ENCODE measurements at regions not wholly inside any gene's neighbourhood (a gene's known extent, or its start where the extent isn't known, plus 50 kb on each side); places are given as distances from the start of the nearest gene placed in this dataset.

DNA sequence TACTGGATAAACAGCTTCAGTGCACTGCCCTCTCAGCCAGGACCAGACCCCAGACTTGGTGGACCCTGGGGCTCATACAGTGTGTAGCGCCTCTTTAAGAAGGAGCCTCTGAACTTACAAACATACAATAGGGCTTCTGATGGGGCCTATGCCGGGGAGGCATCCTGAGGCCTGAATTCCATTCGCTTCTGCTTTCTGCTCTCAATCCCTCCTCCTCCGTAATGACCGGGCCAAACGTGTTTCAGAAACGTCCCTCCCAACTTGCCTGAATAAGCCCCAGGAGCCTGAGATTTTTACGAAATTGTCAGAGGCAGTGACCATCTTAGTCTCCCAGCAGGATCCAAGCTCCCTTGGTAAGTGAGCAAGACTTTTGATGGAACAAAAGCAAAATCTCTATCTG is 128.1 kb upstream of the BOD1 start:
- no peak for DNase-seq

DNA sequence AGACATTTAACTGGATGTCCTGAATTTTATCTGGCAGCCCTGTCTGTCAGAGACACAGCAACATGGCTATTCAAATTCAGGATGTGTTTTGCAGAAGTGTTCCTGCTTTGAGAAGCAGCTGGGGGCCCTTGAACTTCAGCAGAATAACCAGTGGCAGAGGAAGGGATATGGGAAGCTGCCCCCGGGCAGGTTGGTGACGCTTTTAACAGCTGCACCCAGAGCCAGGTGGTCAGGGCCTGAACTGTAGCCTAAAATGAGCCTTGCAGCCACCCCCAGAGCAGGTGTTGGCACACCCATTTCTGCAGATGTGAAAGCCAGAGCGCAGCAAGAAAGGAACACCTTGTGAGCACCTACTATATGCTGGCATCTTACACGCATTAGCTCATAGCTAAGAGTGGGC is 128.7 kb upstream of the BOD1 start:
- DNase-seq = peak; percentile 87

DNA sequence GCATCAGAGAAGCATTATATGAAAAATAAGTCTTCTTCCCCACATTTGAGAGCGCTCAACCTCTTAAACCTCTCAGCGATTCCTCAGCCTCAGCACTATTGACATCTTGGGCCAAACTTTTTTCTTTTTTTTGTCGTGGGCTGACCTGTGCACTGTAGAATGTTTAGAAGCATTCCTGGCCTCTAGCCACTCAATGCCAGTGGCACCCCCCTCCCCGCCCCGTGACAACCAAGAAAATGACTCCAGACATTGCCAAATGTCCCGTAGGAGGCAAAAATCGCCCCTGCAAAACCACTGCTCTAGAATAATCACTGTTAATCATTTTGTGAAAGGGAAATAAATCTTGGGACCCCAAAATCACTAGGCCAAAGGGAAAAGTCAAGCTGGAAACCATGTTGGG is 129.1 kb upstream of the BOD1 start:
- no peak for DNase-seq

DNA sequence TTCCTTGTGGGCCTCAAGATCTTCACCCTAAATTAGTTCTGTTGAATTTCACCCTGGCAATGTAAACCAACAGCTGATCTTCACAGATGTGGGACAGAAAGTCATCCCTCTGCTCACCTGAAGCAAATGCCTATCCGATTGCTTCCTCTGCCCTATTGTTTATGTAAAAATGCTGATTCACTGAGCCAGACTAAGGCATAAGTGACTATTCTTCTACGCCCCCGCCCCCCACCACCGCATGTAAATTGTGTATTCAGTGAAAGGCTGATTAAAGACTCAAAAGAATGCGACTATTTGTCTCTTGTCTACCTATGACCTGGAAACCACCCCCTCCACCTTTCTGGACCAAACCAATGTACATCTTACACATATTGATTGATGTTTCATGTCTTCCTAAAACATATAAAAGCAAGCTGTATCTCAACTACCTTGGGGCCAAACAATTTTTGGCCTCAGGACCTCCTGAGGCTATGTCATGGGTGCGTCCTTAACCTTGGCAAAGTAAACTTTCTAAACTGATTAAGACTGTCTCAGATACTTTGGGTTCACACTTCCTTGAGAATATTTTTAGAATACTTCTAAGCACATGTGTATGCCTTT is 129.7 kb upstream of the BOD1 start:
- peak; percentile 54 for DNase-seq

DNA sequence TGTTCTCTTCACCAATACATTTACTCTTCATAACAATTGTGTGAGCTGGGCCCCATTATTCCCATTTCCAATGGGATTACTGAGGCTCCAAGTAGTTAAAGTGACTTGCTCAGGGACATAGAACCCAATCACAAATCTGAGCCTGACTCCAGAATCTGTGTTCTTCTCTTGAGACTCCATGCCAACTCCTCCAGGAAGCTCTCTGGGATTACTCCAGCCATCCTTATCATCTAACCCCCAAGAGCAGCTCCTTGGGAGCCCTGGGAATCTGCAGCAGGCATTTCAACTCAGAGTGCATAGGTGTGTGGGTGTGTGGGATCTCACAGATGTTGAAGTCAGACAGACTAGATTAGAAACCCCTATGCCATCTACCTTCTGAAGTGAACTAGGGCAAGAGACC is 131.4 kb upstream of the BOD1 start:
- DNase-seq = no peak

DNA sequence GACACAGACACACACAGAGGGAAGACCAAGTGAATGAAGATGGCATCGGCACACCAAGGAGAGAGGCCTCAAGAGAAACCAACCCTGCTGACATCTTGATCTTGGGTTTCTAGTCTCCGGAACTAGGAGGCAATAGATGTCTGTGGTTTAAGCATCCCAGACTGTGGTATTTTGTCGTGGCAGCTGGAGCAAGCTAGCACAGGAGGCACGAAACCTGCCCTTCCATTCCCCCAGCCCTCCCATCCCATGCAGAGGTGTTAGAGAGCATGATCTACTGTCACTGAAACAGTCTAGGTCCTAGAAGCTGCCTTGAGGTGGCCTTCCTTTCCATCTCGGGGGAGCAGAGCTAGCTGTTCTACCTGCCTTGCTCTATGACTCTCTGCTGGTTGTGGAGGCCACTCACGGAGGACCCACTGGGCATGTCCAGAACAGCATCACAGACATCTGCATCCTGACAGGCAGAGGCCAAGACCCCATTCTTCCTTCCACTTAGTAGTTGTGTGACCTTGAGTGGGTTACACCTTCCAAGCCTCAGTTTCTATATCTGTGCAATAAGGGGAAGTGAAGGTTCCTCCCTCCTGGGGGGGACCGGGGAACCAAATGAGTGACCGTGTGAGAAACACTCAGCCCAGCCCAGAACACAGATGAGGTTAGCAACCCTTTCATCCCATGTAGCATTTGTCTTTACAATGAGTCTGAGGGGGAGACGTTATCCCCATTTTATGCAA is 134.3 kb upstream of the BOD1 start:
- no peak for DNase-seq

DNA sequence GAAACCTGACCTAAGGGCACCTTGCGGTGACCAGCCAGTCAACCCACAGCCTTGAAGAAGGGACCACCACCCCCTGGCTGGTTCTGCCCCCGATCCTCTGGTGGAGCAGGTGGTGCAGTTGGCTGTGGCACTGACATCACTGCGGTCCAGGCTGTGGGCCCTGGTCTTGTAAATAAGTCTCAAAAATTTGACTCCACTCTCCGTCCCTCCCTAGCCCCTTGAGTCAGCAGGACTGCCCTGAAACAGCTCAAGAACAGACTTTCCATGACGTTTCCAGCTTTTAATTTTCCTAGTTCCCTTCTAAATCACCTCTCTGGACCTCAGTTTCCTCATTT is 134.8 kb upstream of the BOD1 start:
- DNase-seq = no peak

DNA sequence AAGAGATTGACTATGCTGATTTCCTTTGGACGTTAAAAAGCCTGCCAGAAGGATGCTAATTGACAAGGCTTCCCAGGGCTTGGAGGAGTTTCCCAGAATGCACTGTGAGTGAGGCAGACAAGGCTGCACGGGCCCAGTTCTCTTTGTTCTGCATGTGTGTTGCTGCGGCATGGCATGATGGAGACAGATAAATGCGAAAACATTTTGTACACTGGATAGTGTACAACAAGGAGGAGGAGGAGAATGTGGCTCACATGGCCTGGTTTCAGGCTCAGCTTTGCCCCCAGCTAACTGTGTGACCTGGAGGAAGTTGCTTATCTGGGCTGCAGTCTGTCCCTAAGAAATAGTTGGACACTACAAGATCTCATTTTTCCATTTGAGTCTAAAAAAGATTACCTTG is 135.5 kb upstream of the CPEB4 start:
- no peak for DNase-seq

DNA sequence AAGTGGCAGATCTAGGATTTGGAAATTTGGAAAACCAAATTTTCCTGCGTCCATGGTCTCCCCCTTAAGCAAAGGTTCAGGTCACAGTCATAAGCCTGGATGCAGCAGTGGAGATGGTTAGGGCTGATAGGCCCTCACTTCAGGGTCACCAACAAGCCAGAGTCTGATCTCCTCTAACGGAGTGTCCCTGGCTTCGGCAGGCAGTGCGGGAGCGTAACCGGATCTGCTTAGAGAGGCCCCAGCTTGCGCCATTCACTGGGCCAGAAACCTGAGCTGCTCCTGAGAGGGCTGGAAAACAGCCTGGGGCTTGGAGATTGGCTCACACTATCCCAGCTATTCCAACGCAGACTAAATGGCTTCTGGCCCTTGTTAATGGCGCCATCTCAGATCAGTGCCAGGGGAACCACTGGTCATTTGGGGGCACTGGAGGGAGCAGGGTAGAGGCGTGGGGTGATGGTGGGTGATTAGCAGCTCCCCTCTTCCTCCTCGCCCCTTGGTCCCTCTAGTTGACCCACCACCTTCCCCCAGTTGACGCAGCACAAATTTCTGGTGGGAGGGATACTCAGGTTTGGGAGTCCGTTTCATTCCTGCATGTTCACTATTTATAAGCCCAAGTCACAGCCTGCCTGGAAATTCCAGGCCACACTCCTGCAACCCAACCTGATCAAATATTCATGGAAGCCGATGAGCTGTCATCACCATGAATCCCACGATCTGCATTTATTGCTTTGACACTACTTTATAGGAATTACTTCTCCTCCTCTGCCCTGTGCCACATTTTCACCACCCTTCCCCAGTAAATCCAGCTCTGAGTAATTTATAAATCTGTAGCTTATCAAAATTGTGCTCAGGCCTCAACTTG is 134.6 kb upstream of the CPEB4 start:
- peak; percentile 57 for DNase-seq

DNA sequence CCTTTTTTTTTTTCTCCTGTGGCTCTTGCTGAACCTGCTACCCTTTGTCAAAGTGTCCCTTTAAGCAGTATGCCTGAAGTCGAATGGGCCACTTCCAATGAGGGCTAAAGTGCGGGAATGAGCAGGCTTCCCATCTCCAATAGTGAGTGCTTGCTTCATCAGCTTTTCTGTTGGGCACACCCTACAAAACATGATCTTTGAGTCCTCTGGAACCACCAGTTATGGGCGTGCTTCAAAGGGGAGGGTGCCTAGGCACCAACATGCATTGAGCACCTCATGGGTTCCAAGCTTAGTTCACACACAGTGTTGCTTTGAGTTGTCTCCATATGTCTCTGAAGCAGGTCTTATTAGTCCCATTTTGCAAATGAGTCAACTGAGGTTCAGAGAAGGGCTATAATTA is 132.8 kb upstream of the CPEB4 start:
- DNase-seq = no peak

DNA sequence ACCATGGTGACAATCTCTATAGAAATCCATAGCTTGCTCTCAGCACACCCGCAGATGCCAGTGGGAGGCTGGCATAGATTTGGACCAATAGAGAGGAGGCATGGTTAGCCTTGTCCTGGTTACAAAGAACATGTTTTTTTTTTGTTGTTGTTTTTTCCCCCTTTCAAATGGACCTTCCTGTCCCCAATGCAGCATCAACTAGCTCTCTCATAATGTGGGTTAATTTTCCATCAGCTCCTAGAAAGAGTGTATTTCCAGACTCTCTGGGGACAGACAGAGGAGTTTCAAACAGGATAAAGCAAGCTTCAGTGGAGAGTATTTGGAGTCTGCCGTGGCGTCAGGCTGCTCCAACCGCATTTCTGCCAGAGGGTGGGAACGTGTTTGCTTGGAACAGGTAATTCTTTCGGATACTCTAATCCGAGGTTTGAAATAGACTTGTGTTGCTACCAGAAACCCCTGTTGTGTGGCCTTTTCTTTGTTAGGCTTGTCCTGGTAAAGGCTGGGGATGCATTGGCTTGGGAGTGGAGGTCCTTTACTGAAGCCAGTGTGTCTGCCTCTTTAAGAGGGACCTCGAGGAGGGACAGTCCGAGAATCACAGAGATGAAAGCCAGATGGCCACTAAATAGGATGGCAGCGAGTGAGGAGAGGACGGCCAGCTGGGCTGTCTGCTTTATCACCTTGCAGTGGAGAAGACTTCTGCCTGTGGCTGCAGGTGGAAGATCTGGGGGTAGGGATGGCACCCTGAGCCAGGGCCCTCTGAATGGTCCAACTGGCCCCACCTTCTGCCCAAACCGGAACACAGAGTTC is 130.5 kb upstream of the CPEB4 start:
- DNase-seq = no peak

DNA sequence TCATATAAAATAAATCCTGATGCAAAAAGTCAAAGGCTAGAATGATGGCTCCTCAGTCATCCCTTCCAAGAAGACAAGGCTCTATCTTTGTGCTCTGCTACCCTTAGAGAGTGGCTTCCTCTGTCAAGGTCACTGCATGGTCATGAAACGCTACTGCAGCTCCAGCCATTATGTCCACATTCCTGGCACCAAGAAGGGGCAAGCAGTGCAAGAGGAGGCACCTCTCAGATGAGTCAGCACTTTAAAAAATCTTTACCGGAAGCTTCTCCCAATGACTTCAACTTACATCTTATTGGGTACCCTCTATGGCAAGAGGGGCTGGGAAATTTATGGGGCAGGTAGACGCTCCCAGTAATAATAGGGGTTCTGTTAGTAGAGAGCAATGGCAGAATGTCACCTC is 129.5 kb upstream of the CPEB4 start:
- DNase-seq = no peak

DNA sequence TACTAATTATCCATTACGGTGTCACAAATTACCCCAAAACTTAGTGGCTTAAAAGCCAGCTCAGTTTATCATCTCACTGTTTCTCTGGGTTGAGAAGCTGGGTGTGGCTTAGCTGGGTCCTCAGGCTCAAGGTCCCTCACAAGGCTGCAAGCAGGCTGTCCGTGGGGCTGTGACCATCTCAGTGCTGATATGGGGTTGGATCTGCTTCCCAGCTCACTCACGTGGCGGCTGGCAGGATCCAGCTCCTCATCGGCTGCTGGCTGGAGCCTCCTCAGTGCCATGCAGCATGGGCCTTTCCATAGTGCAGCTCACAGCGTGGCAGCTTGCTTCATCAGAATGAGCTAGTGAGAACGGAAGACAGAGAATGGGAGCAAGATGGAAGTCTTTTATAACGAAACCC is 128.5 kb upstream of the CPEB4 start:
- DNase-seq = no peak

DNA sequence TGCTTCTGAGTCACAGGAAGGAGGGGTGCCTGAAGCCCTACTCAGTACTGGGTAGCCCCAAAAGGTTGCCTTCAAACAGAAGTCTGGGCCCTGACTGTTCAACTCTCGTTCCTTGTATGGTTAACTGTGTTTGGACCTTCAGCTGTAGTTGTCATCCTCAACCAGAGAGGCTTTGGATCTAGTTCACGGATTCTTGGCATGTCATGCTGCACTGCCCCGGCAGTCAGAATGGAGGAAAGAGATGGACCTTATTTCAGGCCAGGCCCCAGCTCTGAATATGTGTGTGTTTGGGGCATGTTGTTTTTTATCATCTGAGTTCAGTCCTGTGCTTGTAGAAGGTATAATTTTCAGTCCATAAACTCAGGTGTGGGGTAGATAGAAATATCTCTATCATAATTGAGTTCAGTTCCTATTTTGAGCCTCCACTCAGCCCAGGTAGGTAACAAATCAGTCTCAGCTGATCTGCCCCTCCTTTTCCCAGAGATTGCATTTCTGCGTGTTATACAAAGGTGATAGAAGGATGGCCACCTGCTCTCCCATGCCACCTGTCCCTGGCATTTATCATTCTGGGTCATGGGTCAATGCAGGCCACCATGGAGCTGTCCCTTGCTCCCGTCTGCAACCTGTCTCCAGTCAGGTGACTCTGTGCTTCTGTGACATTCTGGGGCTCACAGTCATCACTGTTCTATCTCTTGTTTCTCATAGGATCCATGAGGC is 127.5 kb upstream of the CPEB4 start:
- DNase-seq = peak; percentile 51

DNA sequence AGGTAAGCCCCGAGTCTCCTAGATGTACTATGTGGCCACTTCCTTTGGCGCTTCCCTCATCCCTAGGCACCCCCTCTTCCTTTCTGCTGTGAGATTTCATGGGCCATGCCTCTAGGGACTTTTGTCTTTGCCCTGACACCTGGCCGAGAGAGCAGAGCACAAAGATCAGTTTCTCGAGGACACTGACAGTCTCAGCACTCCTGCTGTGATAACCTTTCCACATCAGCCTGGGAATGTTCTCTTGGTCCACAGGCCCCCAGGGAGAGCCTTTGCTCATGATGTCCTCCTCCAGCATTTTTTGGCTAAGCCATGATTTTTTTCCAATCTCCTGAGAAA is 127.0 kb upstream of the CPEB4 start:
- no peak for DNase-seq

DNA sequence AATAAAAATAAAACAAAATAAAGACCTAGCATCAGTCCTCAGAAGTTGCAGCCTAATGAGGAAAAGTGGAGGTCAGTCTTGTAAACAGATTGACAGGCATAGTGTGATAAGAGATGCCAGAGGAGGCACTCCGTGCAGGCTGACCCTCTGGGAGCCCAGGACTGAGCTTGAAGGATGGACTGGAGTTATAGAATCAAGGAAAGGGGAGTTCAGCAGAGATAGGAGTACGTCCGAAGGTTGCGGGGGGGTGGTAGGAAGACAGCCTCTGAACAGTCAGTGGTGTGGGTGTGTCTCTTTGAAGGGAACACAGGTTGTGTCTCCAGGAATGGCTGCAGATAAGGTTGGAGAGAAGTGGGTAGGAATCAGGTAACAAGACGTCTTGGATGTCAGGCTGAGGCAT is 126.1 kb upstream of the CPEB4 start:
- DNase-seq = no peak

DNA sequence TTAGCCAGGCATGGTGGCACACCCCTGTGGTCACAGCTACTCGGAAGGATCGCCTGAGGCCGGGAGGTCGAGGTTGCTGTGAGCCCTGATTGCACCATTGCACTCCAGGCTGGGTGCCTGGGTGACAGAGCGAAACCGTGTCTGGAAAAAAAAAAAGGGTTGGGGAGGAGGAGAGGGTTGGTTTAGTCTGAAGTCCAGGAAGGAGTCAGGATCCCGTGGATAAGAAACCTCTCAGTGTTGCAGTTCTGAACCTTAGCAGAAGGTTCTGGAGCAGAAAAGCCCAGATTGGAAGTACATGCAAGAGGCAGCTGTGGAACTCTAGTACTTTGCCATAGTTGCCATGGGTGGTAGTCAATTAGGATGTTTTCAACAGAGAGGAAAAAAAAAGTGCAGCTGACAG is 125.2 kb upstream of the CPEB4 start:
- DNase-seq = no peak

DNA sequence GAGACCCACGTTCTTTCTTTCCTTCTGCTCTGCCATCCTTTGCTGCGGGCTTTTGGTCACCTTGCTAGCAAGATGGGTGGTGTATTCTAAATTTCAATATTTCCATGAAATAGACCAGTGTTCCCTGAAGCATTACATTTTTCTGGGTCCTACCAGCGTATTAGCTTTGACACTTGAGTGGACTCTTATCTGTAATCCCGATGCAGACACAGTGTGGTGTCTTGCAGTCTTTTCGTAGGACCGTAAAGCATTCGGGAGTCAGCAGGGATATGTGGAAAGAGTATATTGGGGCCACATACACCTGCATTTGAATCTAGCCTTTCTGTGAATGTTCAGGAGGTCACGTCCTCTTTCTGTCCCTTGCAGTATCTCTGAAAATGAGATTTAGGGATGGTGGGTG is 124.7 kb upstream of the CPEB4 start:
- DNase-seq = no peak

DNA sequence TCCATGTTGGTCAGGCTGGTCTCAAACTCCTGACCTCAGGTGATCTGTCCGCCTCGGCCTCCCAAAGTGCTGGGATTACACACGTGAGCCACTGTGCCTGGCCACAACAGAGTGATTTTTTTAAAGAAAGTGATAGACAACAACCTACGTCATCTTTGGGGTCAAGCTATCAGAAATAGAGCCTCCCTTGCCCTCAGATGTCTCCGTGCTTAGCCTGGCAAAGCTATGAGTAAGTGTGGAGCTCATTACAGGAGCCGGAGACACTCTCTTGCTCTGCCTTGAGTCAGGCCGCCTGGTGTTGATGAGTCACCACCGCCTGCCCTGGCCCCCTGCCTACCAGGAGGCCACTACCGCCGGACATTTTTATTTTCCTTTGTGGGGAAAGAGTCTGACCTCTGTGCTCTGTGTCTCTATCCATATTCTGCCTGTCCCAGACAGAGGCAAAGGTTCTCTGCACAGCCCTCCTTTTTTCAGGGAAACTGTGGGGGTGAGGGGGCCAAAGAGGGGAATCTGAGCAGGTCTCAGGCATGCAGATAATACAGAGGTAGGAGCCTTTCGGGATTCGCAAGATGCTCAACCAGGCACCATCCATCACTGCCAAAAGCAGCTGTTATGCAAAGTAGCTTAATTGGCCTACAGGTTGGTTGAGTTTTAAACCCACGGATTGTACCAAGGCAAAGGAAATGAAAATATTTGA is 123.7 kb upstream of the CPEB4 start:
- DNase-seq = peak; percentile 91

DNA sequence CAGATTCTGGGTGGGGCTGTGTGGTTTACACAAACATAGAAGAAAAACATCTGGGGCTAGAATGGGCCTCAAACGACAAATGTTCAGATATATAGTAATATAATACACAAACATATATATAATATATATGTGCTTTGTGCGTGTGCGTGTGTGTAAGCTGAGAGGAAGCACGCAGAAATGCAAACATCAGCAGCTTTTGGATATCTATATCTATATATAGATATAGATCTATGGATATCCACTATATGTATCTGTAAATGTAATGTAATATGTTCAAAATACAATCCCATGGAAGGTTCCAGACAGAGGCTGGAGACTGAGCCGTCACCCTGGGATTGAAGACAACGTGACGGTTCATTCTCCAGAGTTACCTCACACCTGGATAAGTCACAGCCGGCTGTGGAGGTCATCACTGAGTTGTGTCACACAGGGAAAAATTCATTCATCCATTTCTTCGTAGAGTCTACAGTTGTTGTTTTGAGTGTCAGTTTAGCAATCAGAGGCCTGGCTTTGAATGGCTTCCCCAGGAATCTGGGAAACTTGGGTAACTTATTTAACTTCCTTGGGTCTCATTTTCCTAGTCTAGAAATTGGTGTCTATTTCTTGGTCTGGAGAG is 123.0 kb upstream of the CPEB4 start:
- DNase-seq = no peak

DNA sequence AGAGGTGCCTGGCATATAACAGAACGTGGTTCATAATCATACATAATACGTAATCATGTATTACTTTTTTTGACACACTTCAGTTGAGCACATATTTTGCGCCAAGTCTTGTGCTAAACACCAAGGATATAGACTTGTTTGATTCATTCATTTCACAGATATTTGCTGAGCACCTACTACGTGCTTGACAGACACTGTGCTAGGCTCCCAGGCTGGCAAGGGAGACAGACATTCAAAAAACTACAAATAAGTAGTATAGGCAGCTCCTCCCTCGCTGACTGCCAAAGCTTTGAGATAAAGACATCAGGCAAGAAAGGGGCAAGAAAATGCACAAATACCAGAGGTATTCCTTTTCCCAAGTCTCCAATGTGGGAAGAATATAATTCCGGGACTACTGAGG is 122.5 kb upstream of the CPEB4 start:
- no peak for DNase-seq
